ENCODE measurements at regions not wholly inside any gene's neighbourhood (a gene's known extent, or its start where the extent isn't known, plus 50 kb on each side); places are given as distances from the start of the nearest gene placed in this dataset.

GRCh38 chr2:128490881-128491691, 172.4 kb upstream of the HS6ST1 start:
- ATAC-seq: no peak
- Mint-ChIP-seq H3K9me3 (ENCODE audit: low read depth) (no peaks in the 10 kb centered on the region), H3K4me3 (no peak overlapping the region), H3K4me1 (no peaks in the 10 kb centered on the region), H3K27me3 (peaks cover 10% of the 10 kb centered on the region), H3K36me3 (no peaks in the 10 kb centered on the region), H3K27ac (no peak overlapping the region)
- no peak for DNase-seq
- CTCF ChIA-PET: no interaction called here

- ATAC-seq: no peak
- no peak for DNase-seq
- CTCF ChIA-PET: no interaction called here
- Mint-ChIP-seq H3K9me3 (ENCODE audit: low read depth) (no peaks in the 10 kb centered on the region), H3K27ac (no peak overlapping the region), H3K36me3 (no peaks in the 10 kb centered on the region), H3K4me3 (no peak overlapping the region), H3K4me1 (no peaks in the 10 kb centered on the region), H3K27me3 (peaks cover 10% of the 10 kb centered on the region)
Measured at GRCh38 chr2:128491692-128492244, 173.1 kb upstream of the HS6ST1 start.

- Mint-ChIP-seq H3K27ac (no peak overlapping the region), H3K27me3 (peaks cover 8% of the 10 kb centered on the region), H3K4me1 (no peaks in the 10 kb centered on the region), H3K4me3 (no peak overlapping the region), H3K9me3 (ENCODE audit: low read depth) (no peaks in the 10 kb centered on the region), H3K36me3 (no peaks in the 10 kb centered on the region)
- CTCF ChIA-PET: no interaction called here
- DNase-seq (no peak), ATAC-seq (no peak)
Measured at GRCh38 chr2:128492966-128493811, 174.5 kb upstream of the HS6ST1 start.

- DNase-seq (no peak), ATAC-seq (no peak)
- no peak overlapping the region for H3K27ac Mint-ChIP-seq
- no peaks in the 10 kb centered on the region for H3K36me3 Mint-ChIP-seq
- H3K4me1 Mint-ChIP-seq: no peaks in the 10 kb centered on the region
- H3K9me3 Mint-ChIP-seq (ENCODE audit: low read depth): no peaks in the 10 kb centered on the region
- no peak overlapping the region for H3K4me3 Mint-ChIP-seq
- H3K27me3 Mint-ChIP-seq: peaks cover 5% of the 10 kb centered on the region
- CTCF ChIA-PET: no interaction called here
Measured at GRCh38 chr2:128493880-128494279, 175.2 kb upstream of the HS6ST1 start.

GRCh38 chr2:128494307-128494639, 175.6 kb upstream of the HS6ST1 start:
- CTCF ChIA-PET: no interaction called here
- no peak for ATAC-seq
- H3K4me3 Mint-ChIP-seq: no peak overlapping the region

GRCh38 chr2:128494640-128495321, 176.1 kb upstream of the HS6ST1 start:
- ATAC-seq (no peak), DNase-seq (no peak)
- H3K36me3 Mint-ChIP-seq: no peaks in the 10 kb centered on the region
- no peak overlapping the region for H3K4me3 Mint-ChIP-seq
- CTCF ChIA-PET: no interaction called here
- no peaks in the 10 kb centered on the region for H3K9me3 Mint-ChIP-seq (ENCODE audit: low read depth)
- no peaks in the 10 kb centered on the region for H3K4me1 Mint-ChIP-seq
- no peaks in the 10 kb centered on the region for H3K27me3 Mint-ChIP-seq
- H3K27ac Mint-ChIP-seq: no peak overlapping the region

More at GRCh38 chr2:128494307-128494639, 175.6 kb upstream of the HS6ST1 start:
- Mint-ChIP-seq H3K36me3 (no peaks in the 10 kb centered on the region), H3K9me3 (ENCODE audit: low read depth) (no peaks in the 10 kb centered on the region), H3K27me3 (peaks cover 3% of the 10 kb centered on the region), H3K4me1 (no peaks in the 10 kb centered on the region), H3K27ac (no peak overlapping the region)
- DNase-seq: no peak

- H3K9me3 Mint-ChIP-seq (ENCODE audit: low read depth): no peaks in the 10 kb centered on the region
- H3K36me3 Mint-ChIP-seq: no peaks in the 10 kb centered on the region
- no peak overlapping the region for H3K4me3 Mint-ChIP-seq
- H3K27ac Mint-ChIP-seq: no peak overlapping the region
- ATAC-seq (no peak), DNase-seq (no peak)
- CTCF ChIA-PET: no interaction called here
- no peaks in the 10 kb centered on the region for H3K27me3 Mint-ChIP-seq
- H3K4me1 Mint-ChIP-seq: no peaks in the 10 kb centered on the region
Measured at GRCh38 chr2:128495996-128496547, 177.4 kb upstream of the HS6ST1 start.

- H3K9me3 Mint-ChIP-seq (ENCODE audit: low read depth): no peaks in the 10 kb centered on the region
- no peaks in the 10 kb centered on the region for H3K27me3 Mint-ChIP-seq
- CTCF ChIA-PET: no interaction called here
Measured at GRCh38 chr2:128496700-128497099, 178.0 kb upstream of the HS6ST1 start.

GRCh38 chr2:128497461-128497860, 178.8 kb upstream of the HS6ST1 start:
- CTCF ChIA-PET: no interaction called here
- Mint-ChIP-seq H3K4me1 (no peaks in the 10 kb centered on the region), H3K27me3 (no peaks in the 10 kb centered on the region), H3K27ac (no peak overlapping the region), H3K4me3 (no peak overlapping the region), H3K9me3 (ENCODE audit: low read depth) (no peaks in the 10 kb centered on the region), H3K36me3 (no peaks in the 10 kb centered on the region)
- DNase-seq (no peak), ATAC-seq (no peak)

More at GRCh38 chr2:128496700-128497099, 178.0 kb upstream of the HS6ST1 start:
- Mint-ChIP-seq H3K4me3 (no peak overlapping the region), H3K4me1 (no peaks in the 10 kb centered on the region), H3K36me3 (no peaks in the 10 kb centered on the region), H3K27ac (no peak overlapping the region)
- ATAC-seq (no peak), DNase-seq (no peak)

- Mint-ChIP-seq H3K36me3 (no peaks in the 10 kb centered on the region), H3K27me3 (no peaks in the 10 kb centered on the region), H3K27ac (no peak overlapping the region), H3K9me3 (ENCODE audit: low read depth) (no peaks in the 10 kb centered on the region), H3K4me1 (no peaks in the 10 kb centered on the region), H3K4me3 (no peak overlapping the region)
- CTCF ChIA-PET: no interaction called here
- no peak for ATAC-seq
- no peak for DNase-seq
Measured at GRCh38 chr2:128498086-128498485, 179.4 kb upstream of the HS6ST1 start.

- Mint-ChIP-seq H3K9me3 (ENCODE audit: low read depth) (no peaks in the 10 kb centered on the region), H3K4me1 (no peaks in the 10 kb centered on the region), H3K27ac (no peak overlapping the region), H3K27me3 (no peaks in the 10 kb centered on the region), H3K36me3 (no peaks in the 10 kb centered on the region), H3K4me3 (no peak overlapping the region)
- no peak for ATAC-seq
- DNase-seq: no peak
- CTCF ChIA-PET: no interaction called here
Measured at GRCh38 chr2:128498589-128498988, 179.9 kb upstream of the HS6ST1 start.

GRCh38 chr2:128499367-128500137, 180.9 kb upstream of the HS6ST1 start:
- ATAC-seq: no peak
- Mint-ChIP-seq H3K27me3 (no peaks in the 10 kb centered on the region), H3K4me3 (no peak overlapping the region), H3K9me3 (ENCODE audit: low read depth) (no peaks in the 10 kb centered on the region), H3K36me3 (no peaks in the 10 kb centered on the region), H3K4me1 (no peaks in the 10 kb centered on the region), H3K27ac (no peak overlapping the region)
- no peak for DNase-seq
- CTCF ChIA-PET: no interaction called here

Data from activated CD8-positive, alpha-beta memory T cell treated with anti-CD3 and anti-CD28 coated beads, Interleukin-2, amount 10 ng/mL, durations not matched to agents 7 days and 5 days (primary cell).